ENCODE measurements at regions not wholly inside any gene's neighbourhood (a gene's known extent, or its start where the extent isn't known, plus 50 kb on each side); places are given as distances from the start of the nearest gene placed in this dataset.

DNA sequence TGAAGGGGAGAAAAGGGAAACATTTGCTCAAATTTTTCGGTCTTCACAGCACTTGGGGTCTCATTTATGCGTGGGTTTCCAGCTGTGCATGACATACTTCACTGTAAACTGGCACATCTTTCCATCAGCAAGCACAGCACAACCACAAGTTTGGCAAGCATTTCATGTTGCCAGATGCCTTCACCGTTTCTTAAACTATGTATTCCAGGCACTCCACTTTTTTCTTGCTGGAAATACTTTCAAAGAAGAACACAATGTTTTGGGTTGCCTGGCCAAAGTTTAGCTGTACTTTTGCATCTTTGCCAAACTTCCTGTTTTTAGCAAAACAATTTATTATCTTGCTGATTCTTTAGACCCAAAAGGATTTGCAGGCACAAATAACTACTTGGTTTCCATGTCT, 194.6 kb upstream of the MEIS1 start:
- no peaks in the 10 kb centered on the region for H3K36me3 Mint-ChIP-seq
- WGBS (ENCODE audit: insufficient coverage), result 95% methylated on average over 2 of the region's 3 CpGs
- no peaks in the 10 kb centered on the region for H3K79me2 ChIP-seq (ENCODE audit: insufficient read depth, low read length)
- no peak overlapping the region for H3K4me3 ChIP-seq (replicated peaks in 1 of 3; ENCODE audit: low read depth in 2 of 3, low read length in 3 of 3)
- no peak overlapping the region for H3K4me3 Mint-ChIP-seq
- no peaks in the 10 kb centered on the region for H4K20me1 ChIP-seq (ENCODE audit: insufficient read depth, low read length)
- H2AFZ ChIP-seq (ENCODE audit: insufficient read depth, low read depth, low read length, poor library complexity, severe bottlenecking), result no peak overlapping the region
- DNase-seq, result no peak
- peaks cover 2 to 13% (median 8%) of the 10 kb centered on the region in 7 donors for H3K9me3 Mint-ChIP-seq
- no peak overlapping the region for H3K27ac Mint-ChIP-seq
- TF ChIP-seq, protein P1, sequence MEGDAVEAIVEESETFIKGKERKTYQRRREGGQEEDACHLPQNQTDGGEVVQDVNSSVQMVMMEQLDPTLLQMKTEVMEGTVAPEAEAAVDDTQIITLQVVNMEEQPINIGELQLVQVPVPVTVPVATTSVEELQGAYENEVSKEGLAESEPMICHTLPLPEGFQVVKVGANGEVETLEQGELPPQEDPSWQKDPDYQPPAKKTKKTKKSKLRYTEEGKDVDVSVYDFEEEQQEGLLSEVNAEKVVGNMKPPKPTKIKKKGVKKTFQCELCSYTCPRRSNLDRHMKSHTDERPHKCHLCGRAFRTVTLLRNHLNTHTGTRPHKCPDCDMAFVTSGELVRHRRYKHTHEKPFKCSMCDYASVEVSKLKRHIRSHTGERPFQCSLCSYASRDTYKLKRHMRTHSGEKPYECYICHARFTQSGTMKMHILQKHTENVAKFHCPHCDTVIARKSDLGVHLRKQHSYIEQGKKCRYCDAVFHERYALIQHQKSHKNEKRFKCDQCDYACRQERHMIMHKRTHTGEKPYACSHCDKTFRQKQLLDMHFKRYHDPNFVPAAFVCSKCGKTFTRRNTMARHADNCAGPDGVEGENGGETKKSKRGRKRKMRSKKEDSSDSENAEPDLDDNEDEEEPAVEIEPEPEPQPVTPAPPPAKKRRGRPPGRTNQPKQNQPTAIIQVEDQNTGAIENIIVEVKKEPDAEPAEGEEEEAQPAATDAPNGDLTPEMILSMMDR (IDR thresholded peaks at IDR 0.05), result no peak
- no peak overlapping the region for H3K9ac ChIP-seq (ENCODE audit: insufficient read depth, low read length, poor library complexity, severe bottlenecking)
- peaks cover 0 to 3% (median 3%) of the 10 kb centered on the region in 3 donors for H3K27me3 Mint-ChIP-seq (ENCODE audit: low read depth in 3 of 3)
- no peak overlapping the region for H3K4me2 ChIP-seq (replicated peaks; ENCODE audit: extremely low read depth, low read length, poor library complexity, severe bottlenecking)
- H3K27me3 ChIP-seq (ENCODE audit: control insufficient read depth in 2 of 2, insufficient read depth in 2 of 2, low read length in 2 of 2), result no peaks in the 10 kb centered on the region
- H3K4me1 Mint-ChIP-seq, result no peaks in the 10 kb centered on the region
- H3K27ac ChIP-seq (ENCODE audit: low read depth in 1 of 2, low read length in 2 of 2), result no peak overlapping the region
- intact Hi-C loops (cut with micrococcal nuclease), result no loop called here
- no peaks in the 10 kb centered on the region for H3K36me3 ChIP-seq (replicated peaks in 1 of 2; ENCODE audit: control insufficient read depth in 1 of 2, insufficient read depth in 2 of 2, low read length in 2 of 2)
- H3K4me1 ChIP-seq (ENCODE audit: control insufficient read depth in 1 of 2, insufficient read depth in 2 of 2, low read length in 2 of 2), result no peaks in the 10 kb centered on the region
- H3K9me3 ChIP-seq (replicated peaks in 1 of 2; ENCODE audit: control insufficient read depth in 1 of 2, insufficient read depth in 1 of 2, low read length in 2 of 2), result peaks cover 0 to 3% of the 10 kb centered on the region in 2 donors

DNA sequence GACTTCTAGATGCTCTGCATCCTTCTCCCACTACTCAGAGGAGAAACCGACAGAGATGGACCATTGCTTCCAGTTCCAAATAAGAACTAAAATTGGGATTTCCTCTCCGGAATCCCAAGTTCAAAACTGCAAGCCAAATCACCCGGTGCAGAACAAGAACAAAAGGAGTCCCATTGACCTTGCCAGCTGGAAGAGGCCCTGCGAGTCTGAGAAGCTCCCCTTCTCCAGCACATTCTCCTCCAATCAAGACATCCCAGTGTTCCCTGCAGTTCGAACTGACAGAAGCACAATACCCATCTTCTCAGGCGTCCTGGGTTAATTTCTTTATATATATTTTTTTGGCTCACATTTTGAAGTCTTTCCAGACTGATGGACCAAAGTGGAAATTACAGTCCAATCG, 195.3 kb upstream of the MEIS1 start:
- Histone ChIP-seq H2AFZ (ENCODE audit: insufficient read depth, low read depth, low read length, poor library complexity, severe bottlenecking) (no peak overlapping the region), H3K9me3 (replicated peaks in 1 of 2; ENCODE audit: control insufficient read depth in 1 of 2, insufficient read depth in 1 of 2, low read length in 2 of 2) (peaks cover 0 to 3% of the 10 kb centered on the region in 2 donors), H3K4me2 (replicated peaks; ENCODE audit: extremely low read depth, low read length, poor library complexity, severe bottlenecking) (no peak overlapping the region), H3K79me2 (ENCODE audit: insufficient read depth, low read length) (no peaks in the 10 kb centered on the region), H3K27me3 (ENCODE audit: control insufficient read depth in 2 of 2, insufficient read depth in 2 of 2, low read length in 2 of 2) (no peaks in the 10 kb centered on the region), H3K27ac (ENCODE audit: low read depth in 1 of 2, low read length in 2 of 2) (no peak overlapping the region), H3K9ac (ENCODE audit: insufficient read depth, low read length, poor library complexity, severe bottlenecking) (no peak overlapping the region), H3K4me3 (replicated peaks in 1 of 3; ENCODE audit: low read depth in 2 of 3, low read length in 3 of 3) (no peak overlapping the region), H4K20me1 (ENCODE audit: insufficient read depth, low read length) (no peaks in the 10 kb centered on the region), H3K36me3 (replicated peaks in 1 of 2; ENCODE audit: control insufficient read depth in 1 of 2, insufficient read depth in 2 of 2, low read length in 2 of 2) (no peaks in the 10 kb centered on the region), H3K4me1 (ENCODE audit: control insufficient read depth in 1 of 2, insufficient read depth in 2 of 2, low read length in 2 of 2) (no peaks in the 10 kb centered on the region)
- intact Hi-C loops (cut with micrococcal nuclease), result no loop called here
- TF ChIP-seq, protein P1 (IDR thresholded peaks at IDR 0.05), result no peak
- WGBS (ENCODE audit: insufficient coverage), result 91% methylated on average over 4 of the region's 7 CpGs
- H3K9me3 Mint-ChIP-seq, result peaks cover 0 to 12% (median 6%) of the 10 kb centered on the region in 7 donors
- no peak overlapping the region for H3K27ac Mint-ChIP-seq
- no peaks in the 10 kb centered on the region for H3K4me1 Mint-ChIP-seq
- DNase-seq, result no peak
- peaks cover 0 to 3% (median 0%) of the 10 kb centered on the region in 3 donors for H3K27me3 Mint-ChIP-seq (ENCODE audit: low read depth in 3 of 3)
- no peak overlapping the region for H3K4me3 Mint-ChIP-seq
- no peaks in the 10 kb centered on the region for H3K36me3 Mint-ChIP-seq

All from CD14-positive monocyte (primary cell).